Endothelial cell of umbilical vein (primary cell): ENCODE measurements at regions not wholly inside any gene's neighbourhood (a gene's known extent, or its start where the extent isn't known, plus 50 kb on each side); places are given as distances from the start of the nearest gene placed in this dataset.

Source experiments
- BruUV-seq: library from RNA; stranded (reverse); fragments of 400-500 nt; replicated peaks from 2 replicates; lab custom pipeline; 2021; lab: Mats Ljungman, UMichigan
- CTCF ChIA-PET: fragments of 300-600, 350-600 bp; sonication (Branson Sonifier 250); formaldehyde crosslinking; loops from one replicate; lab custom pipeline; 2021; ENCODE audit warnings: antibody characterized with exemption, inconsistent platforms; lab: Charles Lee
- POLR2A ChIA-PET: fragments of 300-600, 350-600 bp; sonication (Branson Sonifier 250); formaldehyde crosslinking; loops from one replicate; lab custom pipeline; 2021; ENCODE audit warnings: antibody characterized with exemption, inconsistent platforms; lab: Charles Lee
- DNase-seq: peaks from one replicate; pipeline ENCODE4 v3.0.0-alpha.2; 2011; ENCODE audit warnings: low read depth, low spot score
- FAIRE-seq: peaks from 2 replicates; lab custom pipeline; 2011; peaks lifted over from hg19 to GRCh38; lab: Jason Lieb, UNC
- H2AFZ ChIP-seq: 2 replicates; pipeline ENCODE4 v1.6.0; 2012; ENCODE audit warnings: low read depth, low read length, control low read depth, inconsistent platforms
- H3K27ac ChIP-seq: 2 replicates; pipeline ENCODE4 v1.5.1; 2011; ENCODE audit warnings: low read depth, mild to moderate bottlenecking, control low read depth, low read length, moderate library complexity; ENCODE audit not compliant: insufficient read depth
- H3K27me3 ChIP-seq, 2 experiments: 2 replicates each; pipeline versions ENCODE4 v1.6.0 to v1.6.1; 2011; ENCODE audit warnings: low read length in 2 of 2, mixed read lengths in 1 of 2; ENCODE audit not compliant: control insufficient read depth in 2 of 2, insufficient read depth in 2 of 2
- H3K36me3 ChIP-seq, 2 experiments: 2 replicates in 1 of 2; 3 replicates in 1 of 2; pipeline ENCODE4 v1.5.1; 2011; ENCODE audit warnings: low read length in 2 of 2, mild to moderate bottlenecking in 1 of 2, moderate library complexity in 1 of 2; ENCODE audit not compliant: control insufficient read depth in 2 of 2, insufficient read depth in 2 of 2; ENCODE audit errors: extremely low read depth in 1 of 2
- H3K4me1 ChIP-seq: 3 replicates; pipeline ENCODE4 v1.5.1; 2011; ENCODE audit warnings: mild to moderate bottlenecking, low read length; ENCODE audit not compliant: control insufficient read depth, insufficient read depth; ENCODE audit errors: extremely low read depth
- H3K4me2 ChIP-seq: 2 replicates; pipeline ENCODE4 v1.6.1; 2011; ENCODE audit warnings: low read length, control low read depth, mixed read lengths; ENCODE audit not compliant: insufficient read depth
- H3K4me3 ChIP-seq, 3 experiments: fragments of 200-600 bp in 1 of 3; sonication (generic), shearing (Covaris generic) in 1 of 3; replicated peaks in 1 of 3; 2 replicates each; pipeline ENCODE4 v1.5.1; 2011 to 2016; ENCODE audit warnings: control low read depth in 3 of 3, low read length in 3 of 3, mild to moderate bottlenecking in 2 of 3, inconsistent platforms in 1 of 3, low read depth in 1 of 3, moderate library complexity in 1 of 3; ENCODE audit not compliant: insufficient read depth in 1 of 3
- H3K79me2 ChIP-seq: 2 replicates; pipeline ENCODE4 v1.6.0; 2012; ENCODE audit warnings: low read length, inconsistent platforms; ENCODE audit not compliant: control insufficient read depth, insufficient read depth
- H3K9ac ChIP-seq: replicated peaks from 2 replicates; pipeline ENCODE3; 2011; ENCODE audit warnings: low read length, control low read depth; ENCODE audit not compliant: insufficient read depth; ENCODE audit errors: extremely low read depth
- H3K9me1 ChIP-seq: replicated peaks from 3 replicates; pipeline ENCODE4 v1.6.0; 2011; ENCODE audit warnings: mild to moderate bottlenecking, low read length; ENCODE audit not compliant: control insufficient read depth, insufficient read depth; ENCODE audit errors: extremely low read depth
- H3K9me3 ChIP-seq: replicated peaks from 2 replicates; pipeline ENCODE4 v1.5.1; 2012; ENCODE audit warnings: low read length, inconsistent platforms; ENCODE audit not compliant: control insufficient read depth, insufficient read depth
- H4K20me1 ChIP-seq: replicated peaks from 2 replicates; pipeline ENCODE3; 2011; ENCODE audit warnings: mild to moderate bottlenecking, low read length; ENCODE audit not compliant: control insufficient read depth, insufficient read depth; ENCODE audit errors: extremely low read depth
- CTCF ChIP-seq, 2 donors: IDR thresholded peaks; 1 replicate in 1 of 2; 2 replicates in 1 of 2; pipeline ENCODE4 v1.5.1; 2011; ENCODE audit warnings: low read length in 2 of 2, mild to moderate bottlenecking in 2 of 2, moderate library complexity in 2 of 2, control low read depth in 1 of 2, inconsistent platforms in 1 of 2, low read depth in 1 of 2; ENCODE audit not compliant: insufficient read depth in 1 of 2; ENCODE audit errors: extremely low read depth in 1 of 2
- EZH2 ChIP-seq: IDR thresholded peaks from 2 replicates; pipeline ENCODE4 v1.6.1; 2012; ENCODE audit warnings: borderline replicate concordance, low read depth, mild to moderate bottlenecking, moderate library complexity, low read length, inconsistent platforms; ENCODE audit not compliant: severe bottlenecking
- FOS ChIP-seq: IDR thresholded peaks from 2 replicates; pipeline ENCODE4 v1.6.1; 2011; ENCODE audit warnings: mild to moderate bottlenecking, low read length, moderate library complexity, borderline replicate concordance; ENCODE audit not compliant: insufficient read depth
- GATA2 ChIP-seq: IDR thresholded peaks from 2 replicates; pipeline ENCODE4 v1.7.0; 2011; ENCODE audit warnings: low read depth, mild to moderate bottlenecking, moderate library complexity, mixed read lengths, low read length; ENCODE audit not compliant: insufficient read length, insufficient read depth
- JUN ChIP-seq: IDR thresholded peaks from 2 replicates; pipeline ENCODE4 v1.6.1; 2011; ENCODE audit warnings: borderline replicate concordance, low read depth; ENCODE audit not compliant: insufficient read length, insufficient read depth
- MAX ChIP-seq: IDR thresholded peaks from 2 replicates; pipeline ENCODE4 v1.6.1; 2011; ENCODE audit not compliant: insufficient read depth, insufficient read length
- MYC ChIP-seq: IDR thresholded peaks from one replicate; pipeline ENCODE4 v1.6.1; 2011; ENCODE audit warnings: mild to moderate bottlenecking, low read depth, low read length
- POLR2A ChIP-seq: IDR thresholded peaks from 2 replicates; pipeline ENCODE4 v1.6.1; 2012; ENCODE audit warnings: low read depth, mild to moderate bottlenecking, control low read depth, low read length
- POLR2AphosphoS5 ChIP-seq: IDR thresholded peaks from 2 replicates; pipeline ENCODE4 v1.6.1; 2012; ENCODE audit warnings: low read depth, mild to moderate bottlenecking, control low read depth, low read length, moderate library complexity; ENCODE audit not compliant: insufficient read depth
- dilution Hi-C: fragments of 300-500 bp; cut with MboI; formaldehyde crosslinking; loops from one replicate; pipeline ENCODE4 v1.15.0; 2019; ENCODE audit warnings: low sequenced_read_pairs; ENCODE audit not compliant: extremely low pct_ligation_motif_present
- intact Hi-C: fragments of 100-400 bp; cut with micrococcal nuclease; formaldehyde crosslinking; loops from one replicate; pipeline ENCODE4 v1.10.0; 2022

- Histone ChIP-seq H3K27ac (no peak overlapping the region), H2AFZ (no peak overlapping the region), H3K27me3 (peaks cover 7 to 12% of the 10 kb centered on the region in 2 experiments), H3K4me1 (no peaks in the 10 kb centered on the region), H3K4me2 (no peak overlapping the region), H4K20me1 (no peaks in the 10 kb centered on the region), H3K9me3 (no peaks in the 10 kb centered on the region), H3K79me2 (no peaks in the 10 kb centered on the region), H3K36me3 (no peaks in the 10 kb centered on the region), H3K9ac (no peak overlapping the region), H3K4me3 (no peak overlapping the region), H3K9me1 (no peaks in the 10 kb centered on the region)
- dilution Hi-C loops (no loop called here), intact Hi-C loops (no loop called here)
- no peak for TF ChIP-seq FOS
- no peak for TF ChIP-seq JUN
- TF ChIP-seq POLR2AphosphoS5: no peak
- ChIA-PET POLR2A (no interaction called here), CTCF (no interaction called here)
- FAIRE-seq (no peak), DNase-seq (no peak)
- BruUV-seq: no TSS peak
Observed at GRCh38 chr5:82338771-82339373, 60.7 kb upstream of the RPS23 start.

GRCh38 chr5:82336959-82337351, 58.8 kb upstream of the RPS23 start:
- no peak for DNase-seq
- ChIA-PET CTCF (interaction anchor here (3.6 kb wide), 1 partner anchor 25 kb away, joined by 10 read pairs; no protein-coding TSS in a partner anchor), POLR2A (no interaction called here)
- no peak overlapping the region for H3K9ac ChIP-seq
- dilution Hi-C loops: no loop called here
- no peak overlapping the region for H3K27ac ChIP-seq
- no peaks in the 10 kb centered on the region for H3K79me2 ChIP-seq
- BruUV-seq: no TSS peak
- no peak overlapping the region for H3K4me2 ChIP-seq
- H3K9me3 ChIP-seq: no peaks in the 10 kb centered on the region
- H2AFZ ChIP-seq: no peak overlapping the region
- no peaks in the 10 kb centered on the region for H3K9me1 ChIP-seq
- H3K4me3 ChIP-seq: no peak overlapping the region
- no peaks in the 10 kb centered on the region for H4K20me1 ChIP-seq
- H3K4me1 ChIP-seq: no peaks in the 10 kb centered on the region
- H3K27me3 ChIP-seq: peaks cover 10 to 18% of the 10 kb centered on the region in 2 experiments
- H3K36me3 ChIP-seq: no peaks in the 10 kb centered on the region
- no peak for FAIRE-seq
- intact Hi-C loops: no loop called here
- TF ChIP-seq CTCF (IDR thresholded peaks at IDR 0.05; ENCODE audit: extremely low read depth in 1 of 2, insufficient read depth in 1 of 2, low read depth in 1 of 2, low read length in 2 of 2) (no peak), POLR2AphosphoS5 (no peak), GATA2 (no peak), EZH2 (no peak), FOS (no peak), POLR2A (no peak), MAX (no peak), MYC (no peak)
